Mesenchymal stem cell (in vitro differentiated cells and primary cell): ENCODE measurements at regions not wholly inside any gene's neighbourhood (a gene's known extent, or its start where the extent isn't known, plus 50 kb on each side); places are given as distances from the start of the nearest gene placed in this dataset.

Experiments
- DNase-seq: peaks from one replicate; pipeline ENCODE4 v3.0.0-alpha.2; 2013
- H2AFZ ChIP-seq: one replicate; pipeline ENCODE4 v1.6.1; 2013; ENCODE audit warnings: low read depth, mild to moderate bottlenecking, control low read depth, inconsistent platforms, low read length, moderate library complexity
- H2AK5ac ChIP-seq: 2 replicates; pipeline ENCODE4 v1.6.1; 2013; ENCODE audit warnings: low read length, moderate library complexity, mild to moderate bottlenecking, inconsistent platforms; ENCODE audit not compliant: severe bottlenecking
- H2BK120ac ChIP-seq: one replicate; pipeline ENCODE4 v1.6.1; 2013; ENCODE audit warnings: low read depth, mild to moderate bottlenecking, inconsistent platforms, low read length, moderate library complexity
- H2BK12ac ChIP-seq, 2 experiments: one replicate each; pipeline ENCODE4 v1.6.1; 2013; ENCODE audit warnings: inconsistent platforms in 2 of 2, low read length in 2 of 2, mild to moderate bottlenecking in 2 of 2, moderate library complexity in 2 of 2, control low read depth in 1 of 2
- H2BK15ac ChIP-seq: one replicate; pipeline ENCODE4 v1.6.1; 2013; ENCODE audit warnings: mild to moderate bottlenecking, low read depth, inconsistent platforms; ENCODE audit not compliant: poor library complexity, severe bottlenecking
- H2BK5ac ChIP-seq: 2 replicates; pipeline ENCODE4 v1.6.1; 2013; ENCODE audit warnings: low read depth, mild to moderate bottlenecking, low read length, control low read depth, inconsistent platforms; ENCODE audit not compliant: poor library complexity, severe bottlenecking
- H3K14ac ChIP-seq, 2 experiments: one replicate each; pipeline ENCODE4 v1.6.1; 2013; ENCODE audit warnings: inconsistent platforms in 2 of 2, low read length in 2 of 2, control low read depth in 1 of 2, mild to moderate bottlenecking in 1 of 2, moderate library complexity in 1 of 2
- H3K18ac ChIP-seq, 2 experiments: one replicate each; pipeline ENCODE4 v1.6.1; 2013; ENCODE audit warnings: inconsistent platforms in 2 of 2, low read length in 2 of 2, control low read depth in 1 of 2, low read depth in 1 of 2, mild to moderate bottlenecking in 1 of 2
- H3K23ac ChIP-seq, 2 experiments: one replicate each; pipeline ENCODE4 v1.6.1; 2013; ENCODE audit warnings: inconsistent platforms in 2 of 2, low read length in 2 of 2, mild to moderate bottlenecking in 2 of 2, moderate library complexity in 2 of 2, control low read depth in 1 of 2
- H3K27ac ChIP-seq: 2 replicates; pipeline ENCODE4 v1.5.1; 2013; ENCODE audit warnings: mild to moderate bottlenecking, moderate library complexity, low read length, control low read depth, inconsistent platforms; ENCODE audit not compliant: poor library complexity, severe bottlenecking
- H3K27me3 ChIP-seq, 2 experiments: 2 replicates each; pipeline versions ENCODE4 v1.6.1 to v1.7.0; 2013; ENCODE audit warnings: low read length in 2 of 2, mild to moderate bottlenecking in 2 of 2, moderate library complexity in 2 of 2, control low read depth in 1 of 2, inconsistent platforms in 1 of 2; ENCODE audit not compliant: control insufficient read depth in 1 of 2, insufficient read depth in 1 of 2
- H3K36me3 ChIP-seq, 2 experiments: 2 replicates each; pipeline versions ENCODE4 v1.6.1 to v1.7.0; 2013; ENCODE audit warnings: low read length in 2 of 2, control low read depth in 1 of 2, inconsistent platforms in 1 of 2, low read depth in 1 of 2, mild to moderate bottlenecking in 1 of 2; ENCODE audit not compliant: insufficient read depth in 2 of 2, control insufficient read depth in 1 of 2
- H3K4ac ChIP-seq, 2 experiments: one replicate each; pipeline ENCODE4 v1.6.1; 2013; ENCODE audit warnings: inconsistent platforms in 2 of 2, low read length in 2 of 2, mild to moderate bottlenecking in 2 of 2, moderate library complexity in 2 of 2, control low read depth in 1 of 2, low read depth in 1 of 2
- H3K4me1 ChIP-seq: 2 replicates; pipeline ENCODE4 v1.6.1; 2013; ENCODE audit warnings: low read depth, low read length, control low read depth; ENCODE audit not compliant: control insufficient read depth, insufficient read depth
- H3K4me2 ChIP-seq: 2 replicates; pipeline ENCODE4 v1.6.1; 2013; ENCODE audit warnings: low read length, mild to moderate bottlenecking, inconsistent platforms; ENCODE audit not compliant: poor library complexity, severe bottlenecking
- H3K4me3 ChIP-seq, 2 experiments: 2 replicates each; pipeline versions ENCODE4 v1.5.1 to v1.7.0; 2013; ENCODE audit warnings: low read length in 2 of 2, mild to moderate bottlenecking in 2 of 2, control low read depth in 1 of 2, low read depth in 1 of 2; ENCODE audit not compliant: insufficient read depth in 1 of 2
- H3K79me1 ChIP-seq: replicated peaks from 2 replicates; pipeline ENCODE4 v1.6.1; 2013; ENCODE audit warnings: mild to moderate bottlenecking, control low read depth, low read length, inconsistent platforms; ENCODE audit not compliant: poor library complexity, severe bottlenecking
- H3K9ac ChIP-seq: 2 replicates; pipeline ENCODE4 v1.7.0; 2013; ENCODE audit warnings: mild to moderate bottlenecking, low read length, moderate library complexity
- H3K9me3 ChIP-seq: 2 replicates; pipeline ENCODE4 v1.7.0; 2013; ENCODE audit warnings: mild to moderate bottlenecking, low read length; ENCODE audit not compliant: control insufficient read depth
- H4K8ac ChIP-seq: one replicate; pipeline ENCODE4 v1.6.1; 2013; ENCODE audit warnings: inconsistent platforms, mild to moderate bottlenecking, low read length, moderate library complexity
- H4K91ac ChIP-seq: one replicate; pipeline ENCODE4 v1.6.1; 2013; ENCODE audit warnings: mild to moderate bottlenecking, low read length, inconsistent platforms
- WGBS: methylation state at CpG from one replicate; pipeline ENCODE4 v1.1.7; 2013; ENCODE audit warnings: mixed read lengths; 5-methylcytosine and 5-hydroxymethylcytosine counted together

DNA sequence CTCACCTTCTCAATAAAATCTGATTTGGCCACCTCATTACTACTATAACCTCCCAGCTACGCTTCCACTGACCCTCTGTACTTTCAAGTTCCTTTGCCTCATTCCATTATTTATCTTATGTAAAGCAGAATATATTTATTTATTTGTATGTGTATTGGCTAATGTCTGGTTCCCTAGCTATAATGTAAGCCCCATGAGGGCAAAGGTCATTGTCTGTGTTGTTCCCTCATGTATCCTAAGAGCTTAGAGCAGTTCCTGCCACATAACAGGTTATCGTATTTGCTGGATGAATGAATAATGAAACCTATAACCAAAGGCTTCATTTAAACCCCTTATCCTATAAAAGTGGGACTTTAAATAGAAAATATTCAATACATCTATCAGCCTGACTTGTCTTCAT lies 77.9 kb upstream of the DPT start:
- no peak overlapping the region for H3K4me3 ChIP-seq
- H3K4me2 ChIP-seq: no peak overlapping the region
- H3K9ac ChIP-seq: no peak overlapping the region
- no CpG with 5 or more reads among the region's 2 CpGs for WGBS
- H3K4ac ChIP-seq: no peak overlapping the region
- no peaks in the 10 kb centered on the region for H3K36me3 ChIP-seq
- H3K9me3 ChIP-seq: no peaks in the 10 kb centered on the region
- H3K18ac ChIP-seq: no peak overlapping the region
- no peak overlapping the region for H4K91ac ChIP-seq
- no peak overlapping the region for H3K27ac ChIP-seq
- H3K27me3 ChIP-seq: peaks cover 0 to 3% of the 10 kb centered on the region in 2 experiments
- H2AFZ ChIP-seq: no peak overlapping the region
- no peak overlapping the region for H2AK5ac ChIP-seq
- H3K23ac ChIP-seq: no peak overlapping the region
- H3K14ac ChIP-seq: no peak overlapping the region
- no peaks in the 10 kb centered on the region for H3K79me1 ChIP-seq
- DNase-seq: no peak
- no peak overlapping the region for H2BK12ac ChIP-seq
- H3K4me1 ChIP-seq: no peaks in the 10 kb centered on the region
- no peak overlapping the region for H2BK120ac ChIP-seq
- no peak overlapping the region for H2BK5ac ChIP-seq
- H2BK15ac ChIP-seq: no peak overlapping the region
- H4K8ac ChIP-seq: no peak overlapping the region

DNA sequence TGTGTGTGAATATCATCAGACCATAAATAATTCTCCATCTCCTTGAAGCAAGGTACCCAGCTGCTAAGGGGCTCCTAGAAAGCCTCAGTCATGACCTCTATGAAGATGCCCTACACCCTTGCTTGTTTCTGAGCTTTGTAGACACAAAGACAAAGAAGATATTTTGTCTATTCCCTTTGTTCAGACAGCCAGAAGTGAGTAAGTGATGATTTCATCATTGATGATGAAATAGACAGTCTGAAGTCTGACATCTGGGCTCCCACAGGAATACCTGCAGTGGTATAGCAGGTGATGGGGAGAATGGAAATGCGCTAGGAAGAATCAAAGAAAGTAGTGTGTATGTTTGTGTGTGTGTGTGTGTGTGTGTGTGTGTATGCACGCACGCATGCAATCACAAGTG lies 82.2 kb upstream of the DPT start:
- 100% methylated on average over 3 of the region's 3 CpGs for WGBS
- H3K79me1 ChIP-seq: no peaks in the 10 kb centered on the region
- H2AK5ac ChIP-seq: no peak overlapping the region
- H3K18ac ChIP-seq: no peak overlapping the region
- H3K4me1 ChIP-seq: no peaks in the 10 kb centered on the region
- H3K23ac ChIP-seq: no peak overlapping the region
- no peak overlapping the region for H2BK120ac ChIP-seq
- H3K14ac ChIP-seq: no peak overlapping the region
- H3K4me3 ChIP-seq: no peak overlapping the region
- no peaks in the 10 kb centered on the region for H3K9me3 ChIP-seq
- no peak overlapping the region for H2BK5ac ChIP-seq
- no peak overlapping the region for H3K4ac ChIP-seq
- H2BK12ac ChIP-seq: no peak overlapping the region
- no peak overlapping the region for H4K8ac ChIP-seq
- H3K4me2 ChIP-seq: no peak overlapping the region
- no peak for DNase-seq
- no peak overlapping the region for H4K91ac ChIP-seq
- H2AFZ ChIP-seq: no peak overlapping the region
- no peaks in the 10 kb centered on the region for H3K36me3 ChIP-seq
- no peak overlapping the region for H3K9ac ChIP-seq
- no peak overlapping the region for H3K27ac ChIP-seq
- peaks cover 0 to 3% of the 10 kb centered on the region in 2 experiments for H3K27me3 ChIP-seq
- H2BK15ac ChIP-seq: no peak overlapping the region

DNA sequence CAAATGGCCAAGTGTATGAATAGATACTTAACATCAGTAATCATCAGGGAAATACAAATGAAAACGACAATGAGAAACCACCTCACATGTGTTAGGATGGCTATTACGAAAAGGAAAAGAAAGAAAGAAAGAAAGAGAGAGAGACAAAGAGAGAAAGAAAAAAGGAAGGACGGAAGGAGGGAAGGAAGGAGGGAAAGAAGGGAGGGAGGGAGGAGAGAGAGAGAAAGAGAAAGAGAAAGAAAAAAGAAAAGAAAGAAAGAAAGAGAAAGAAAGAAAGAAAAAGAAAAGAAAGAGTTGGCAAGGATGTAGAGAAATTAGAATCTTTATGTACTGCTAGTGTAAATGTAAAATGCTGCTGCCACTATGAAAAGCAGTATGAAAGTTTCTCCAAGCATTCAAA lies 90.7 kb upstream of the DPT start:
- H3K4me3 ChIP-seq: no peak overlapping the region
- WGBS: 84% methylated on average over 3 of the region's 3 CpGs
- H2BK12ac ChIP-seq: no peak overlapping the region
- H2AFZ ChIP-seq: no peak overlapping the region
- no peak for DNase-seq
- H3K9me3 ChIP-seq: no peaks in the 10 kb centered on the region
- H3K23ac ChIP-seq: no peak overlapping the region
- no peaks in the 10 kb centered on the region for H3K27me3 ChIP-seq
- no peaks in the 10 kb centered on the region for H3K79me1 ChIP-seq
- H3K4ac ChIP-seq: no peak overlapping the region
- H2BK120ac ChIP-seq: no peak overlapping the region
- H2BK15ac ChIP-seq: no peak overlapping the region
- no peak overlapping the region for H4K8ac ChIP-seq
- H2BK5ac ChIP-seq: no peak overlapping the region
- no peaks in the 10 kb centered on the region for H3K4me1 ChIP-seq
- no peak overlapping the region for H4K91ac ChIP-seq
- H3K14ac ChIP-seq: no peak overlapping the region
- H3K9ac ChIP-seq: no peak overlapping the region
- no peaks in the 10 kb centered on the region for H3K36me3 ChIP-seq
- H3K4me2 ChIP-seq: no peak overlapping the region
- H3K18ac ChIP-seq: no peak overlapping the region
- H3K27ac ChIP-seq: no peak overlapping the region
- no peak overlapping the region for H2AK5ac ChIP-seq

DNA sequence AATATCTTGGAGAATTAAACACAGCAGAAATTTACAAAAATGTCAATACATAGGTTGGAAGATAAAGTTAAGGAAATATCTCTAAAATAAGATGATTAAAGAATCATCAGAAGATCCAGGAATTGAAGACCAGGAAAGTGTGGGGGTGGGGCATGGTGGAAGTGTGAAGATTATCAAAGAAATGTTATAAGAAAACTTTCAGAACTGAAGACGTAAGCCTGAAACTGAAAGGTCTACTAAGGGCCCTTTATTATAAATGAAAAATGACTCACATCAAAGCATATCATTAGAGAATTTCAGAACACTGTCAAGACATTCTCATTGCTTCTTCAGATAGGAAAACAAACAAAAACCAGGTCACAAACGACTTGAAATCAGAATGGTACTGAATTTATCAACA lies 92.4 kb upstream of the DPT start:
- Histone ChIP-seq H3K4ac (no peak overlapping the region), H2AK5ac (no peak overlapping the region), H3K27ac (no peak overlapping the region), H3K14ac (no peak overlapping the region), H3K4me3 (no peak overlapping the region), H3K4me1 (no peaks in the 10 kb centered on the region), H4K91ac (no peak overlapping the region), H3K27me3 (no peaks in the 10 kb centered on the region), H3K18ac (no peak overlapping the region), H2BK5ac (no peak overlapping the region), H2AFZ (no peak overlapping the region), H2BK15ac (no peak overlapping the region), H3K23ac (no peak overlapping the region), H3K79me1 (no peaks in the 10 kb centered on the region), H2BK120ac (no peak overlapping the region), H3K36me3 (no peaks in the 10 kb centered on the region), H4K8ac (no peak overlapping the region), H3K9ac (no peak overlapping the region), H3K4me2 (no peak overlapping the region), H2BK12ac (no peak overlapping the region), H3K9me3 (peaks cover 4% of the 10 kb centered on the region)
- DNase-seq: no peak
- 60% methylated on average over 2 of the region's 2 CpGs for WGBS
